Naive B cell (primary cell): ENCODE measurements at regions not wholly inside any gene's neighbourhood (a gene's known extent, or its start where the extent isn't known, plus 50 kb on each side); places are given as distances from the start of the nearest gene placed in this dataset.
"Not testable (repeated sequence)": the region's sequence is repeated elsewhere in the genome, so short reads cannot be mapped to it uniquely, and the experiment has no call there.

Source experiments
- ATAC-seq, 2 donors: fragments of 150-1000 bp; cut with Tn5 transposase; 2 replicates each; pipeline ENCODE4 v1.10.0; 2021; ENCODE audit warnings: low read depth in 2 of 2, mild to moderate bottlenecking in 2 of 2, moderate library complexity in 2 of 2
- DNase-seq: peaks from one replicate; pipeline ENCODE4 v3.0.0; 2022
- H3K27ac Mint-ChIP-seq, 6 donors: one replicate each; pipeline ENCODE4 v1.8.0; 2020 to 2022; ENCODE audit warnings: mild to moderate bottlenecking in 6 of 6, mixed read lengths in 6 of 6, moderate library complexity in 5 of 6, inconsistent platforms in 2 of 6
- H3K27me3 Mint-ChIP-seq, 3 donors: one replicate each; pipeline ENCODE4 v1.8.0; 2021 to 2022; ENCODE audit warnings: mixed read lengths in 3 of 3, mild to moderate bottlenecking in 1 of 3
- H3K36me3 Mint-ChIP-seq, 2 donors: one replicate each; pipeline ENCODE4 v1.8.0; 2020 to 2022; ENCODE audit warnings: mixed read lengths in 2 of 2, inconsistent platforms in 1 of 2, mild to moderate bottlenecking in 1 of 2
- H3K4me1 Mint-ChIP-seq, 3 donors: one replicate each; pipeline ENCODE4 v1.8.0; 2020 to 2022; ENCODE audit warnings: mixed read lengths in 3 of 3, inconsistent platforms in 1 of 3, mild to moderate bottlenecking in 1 of 3, moderate library complexity in 1 of 3
- H3K4me3 Mint-ChIP-seq, 8 donors: one replicate each; pipeline ENCODE4 v1.8.0; 2020 to 2022; ENCODE audit warnings: mild to moderate bottlenecking in 8 of 8, mixed read lengths in 8 of 8, moderate library complexity in 8 of 8, inconsistent platforms in 2 of 8
- H3K9me3 Mint-ChIP-seq, 7 donors: one replicate each; pipeline ENCODE4 v1.8.0; 2020 to 2022; ENCODE audit warnings: mixed read lengths in 7 of 7, mild to moderate bottlenecking in 5 of 7, inconsistent platforms in 2 of 7, moderate library complexity in 1 of 7

GRCh38 chr5:19247302-19247701, 740.7 kb downstream of the CDH18 start:
- Mint-ChIP-seq H3K9me3 (peaks cover 0 to 8% (median 3%) of the 10 kb centered on the region in 7 donors), H3K4me3 (no peak overlapping the region), H3K27ac (no peak overlapping the region), H3K27me3 (no peaks in the 10 kb centered on the region), H3K36me3 (no peaks in the 10 kb centered on the region), H3K4me1 (no peaks in the 10 kb centered on the region)
- no peak for DNase-seq
- no peak for ATAC-seq

- no peak overlapping the region for H3K4me3 Mint-ChIP-seq
- DNase-seq (no peak), ATAC-seq (no peak)
- H3K9me3 Mint-ChIP-seq, result peaks cover 0 to 5% (median 4%) of the 10 kb centered on the region in 7 donors
- no peaks in the 10 kb centered on the region for H3K27me3 Mint-ChIP-seq
- H3K36me3 Mint-ChIP-seq, result no peaks in the 10 kb centered on the region
- H3K27ac Mint-ChIP-seq, result no peak overlapping the region
- no peaks in the 10 kb centered on the region for H3K4me1 Mint-ChIP-seq
These were observed 732.0 kb downstream of the CDH18 start for GRCh38 chr5:19256036-19256435.

- no peaks in the 10 kb centered on the region for H3K4me1 Mint-ChIP-seq
- H3K4me3 Mint-ChIP-seq, result no peak overlapping the region
- DNase-seq (no peak), ATAC-seq (no peak)
- no peak overlapping the region for H3K27ac Mint-ChIP-seq
- H3K36me3 Mint-ChIP-seq, result no peaks in the 10 kb centered on the region
- H3K9me3 Mint-ChIP-seq, result peaks cover 0 to 9% (median 4%) of the 10 kb centered on the region in 7 donors
- H3K27me3 Mint-ChIP-seq, result no peaks in the 10 kb centered on the region
These were observed 729.3 kb downstream of the CDH18 start for GRCh38 chr5:19258686-19259085.

- no peaks in the 10 kb centered on the region for H3K27me3 Mint-ChIP-seq
- no peak overlapping the region for H3K27ac Mint-ChIP-seq
- no peak for DNase-seq
- no peak for ATAC-seq
- H3K4me3 Mint-ChIP-seq, result no peak overlapping the region
- H3K36me3 Mint-ChIP-seq, result no peaks in the 10 kb centered on the region
- peaks cover 0 to 9% (median 4%) of the 10 kb centered on the region in 7 donors for H3K9me3 Mint-ChIP-seq
- H3K4me1 Mint-ChIP-seq, result no peaks in the 10 kb centered on the region
These were observed 726.1 kb downstream of the CDH18 start for GRCh38 chr5:19261879-19262278.

- Mint-ChIP-seq H3K4me1 (no peaks in the 10 kb centered on the region), H3K27ac (no peak overlapping the region), H3K27me3 (no peaks in the 10 kb centered on the region), H3K36me3 (no peaks in the 10 kb centered on the region), H3K4me3 (no peak overlapping the region), H3K9me3 (peaks cover 0 to 14% (median 7%) of the 10 kb centered on the region in 7 donors)
- ATAC-seq, result no peak
- no peak for DNase-seq
These were observed 723.2 kb downstream of the CDH18 start for GRCh38 chr5:19264821-19265220.

GRCh38 chr5:19266791-19267190, 721.2 kb downstream of the CDH18 start:
- Mint-ChIP-seq H3K9me3 (peaks cover 1 to 11% (median 4%) of the 10 kb centered on the region in 7 donors), H3K27ac (no peak overlapping the region), H3K36me3 (no peaks in the 10 kb centered on the region), H3K4me3 (no peak overlapping the region), H3K4me1 (no peaks in the 10 kb centered on the region), H3K27me3 (no peaks in the 10 kb centered on the region)
- ATAC-seq (no peak), DNase-seq (no peak)

- no peaks in the 10 kb centered on the region for H3K4me1 Mint-ChIP-seq
- DNase-seq (no peak), ATAC-seq (no peak)
- H3K9me3 Mint-ChIP-seq, result peaks cover 1 to 8% (median 4%) of the 10 kb centered on the region in 7 donors
- no peaks in the 10 kb centered on the region for H3K27me3 Mint-ChIP-seq
- no peak overlapping the region for H3K4me3 Mint-ChIP-seq
- no peak overlapping the region for H3K27ac Mint-ChIP-seq
- no peaks in the 10 kb centered on the region for H3K36me3 Mint-ChIP-seq
These were observed 717.8 kb downstream of the CDH18 start for GRCh38 chr5:19270153-19270552.

- Mint-ChIP-seq H3K27me3 (no peaks in the 10 kb centered on the region), H3K4me3 (no peak overlapping the region), H3K27ac (no peak overlapping the region), H3K4me1 (no peaks in the 10 kb centered on the region), H3K36me3 (no peaks in the 10 kb centered on the region), H3K9me3 (peaks cover 1 to 13% (median 6%) of the 10 kb centered on the region in 7 donors)
- no peak for DNase-seq
- ATAC-seq, result no peak
These were observed 713.4 kb downstream of the CDH18 start for GRCh38 chr5:19274578-19274977.

- H3K4me1 Mint-ChIP-seq, result no peaks in the 10 kb centered on the region
- no peak overlapping the region for H3K4me3 Mint-ChIP-seq
- H3K36me3 Mint-ChIP-seq, result peaks cover 0 to 4% of the 10 kb centered on the region in 2 donors
- DNase-seq, result no peak
- no peak for ATAC-seq
- H3K27ac Mint-ChIP-seq, result no peak overlapping the region
- no peaks in the 10 kb centered on the region for H3K27me3 Mint-ChIP-seq
- H3K9me3 Mint-ChIP-seq, result peaks cover 4 to 22% (median 12%) of the 10 kb centered on the region in 7 donors
These were observed 702.7 kb downstream of the CDH18 start for GRCh38 chr5:19285286-19285685.

- not testable (repeated sequence) for H3K4me1 Mint-ChIP-seq, ATAC-seq, DNase-seq, H3K27ac Mint-ChIP-seq, H3K4me3 Mint-ChIP-seq, H3K36me3 Mint-ChIP-seq, H3K27me3 Mint-ChIP-seq
- peaks cover 1 to 22% (median 12%) of the 10 kb centered on the region in 7 donors for H3K9me3 Mint-ChIP-seq
These were observed 700.3 kb downstream of the CDH18 start for GRCh38 chr5:19287548-19288277.

- not testable (repeated sequence) for H3K27ac Mint-ChIP-seq, DNase-seq, ATAC-seq
These were observed 699.7 kb downstream of the CDH18 start for GRCh38 chr5:19288311-19288710.

GRCh38 chr5:19297934-19298333, 690.1 kb downstream of the CDH18 start:
- Mint-ChIP-seq H3K36me3 (no peaks in the 10 kb centered on the region), H3K27me3 (no peaks in the 10 kb centered on the region), H3K27ac (no peak overlapping the region), H3K4me3 (no peak overlapping the region), H3K4me1 (no peaks in the 10 kb centered on the region), H3K9me3 (peaks cover 0 to 5% (median 0%) of the 10 kb centered on the region in 7 donors)
- DNase-seq (no peak), ATAC-seq (no peak)

More at GRCh38 chr5:19288311-19288710, 699.7 kb downstream of the CDH18 start:
- not testable (repeated sequence) for H3K27me3 Mint-ChIP-seq, H3K4me3 Mint-ChIP-seq, H3K4me1 Mint-ChIP-seq, H3K36me3 Mint-ChIP-seq
- peaks cover 1 to 18% (median 12%) of the 10 kb centered on the region in 7 donors for H3K9me3 Mint-ChIP-seq

GRCh38 chr5:19301271-19301670, 686.7 kb downstream of the CDH18 start:
- Mint-ChIP-seq H3K4me3 (no peak overlapping the region), H3K9me3 (peaks cover 0 to 5% (median 2%) of the 10 kb centered on the region in 7 donors), H3K27ac (no peak overlapping the region), H3K27me3 (no peaks in the 10 kb centered on the region), H3K36me3 (no peaks in the 10 kb centered on the region), H3K4me1 (no peaks in the 10 kb centered on the region)
- DNase-seq (no peak), ATAC-seq (no peak)

- ATAC-seq (no peak), DNase-seq (no peak)
- no peak overlapping the region for H3K27ac Mint-ChIP-seq
- no peaks in the 10 kb centered on the region for H3K27me3 Mint-ChIP-seq
- H3K36me3 Mint-ChIP-seq, result no peaks in the 10 kb centered on the region
- peaks cover 0 to 24% (median 8%) of the 10 kb centered on the region in 7 donors for H3K9me3 Mint-ChIP-seq
- H3K4me3 Mint-ChIP-seq, result no peak overlapping the region
- no peaks in the 10 kb centered on the region for H3K4me1 Mint-ChIP-seq
These were observed 673.2 kb downstream of the CDH18 start for GRCh38 chr5:19314840-19315239.
